ENCODE measurements at regions not wholly inside any gene's neighbourhood (a gene's known extent, or its start where the extent isn't known, plus 50 kb on each side); places are given as distances from the start of the nearest gene placed in this dataset.

DNA sequence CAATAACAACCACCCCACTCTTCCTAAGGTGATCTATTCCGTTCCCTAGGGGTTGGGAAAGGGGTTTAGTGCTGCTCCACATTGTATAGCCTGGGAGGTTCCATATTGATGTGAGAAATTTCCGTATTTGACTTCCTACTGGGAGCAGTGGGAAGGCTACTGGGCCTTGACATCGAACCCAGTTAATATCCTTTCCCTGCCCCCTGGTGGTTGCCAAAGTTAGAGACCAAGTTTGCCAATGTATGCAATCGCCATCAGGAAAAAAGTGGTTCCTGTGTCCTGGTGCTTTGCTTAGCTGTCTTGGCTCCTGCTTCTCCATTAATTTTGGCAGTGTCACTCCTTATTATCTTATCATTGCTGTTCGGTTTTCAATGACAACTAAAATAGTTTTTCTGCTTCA, 914.9 kb downstream of the KCNJ2 start:
- dilution Hi-C loops (cut with MboI; ENCODE audit: extremely low pct_ligation_motif_present, low sequenced_read_pairs) = no loop called here
- DNase-seq (ENCODE audit: low read depth, low spot score) = no peak
- no peaks in the 10 kb centered on the region for H3K9me1 ChIP-seq (ENCODE audit: control insufficient read depth, extremely low read depth, insufficient read depth, low read length)
- no peak overlapping the region for H3K4me3 ChIP-seq (ENCODE audit: control insufficient read depth in 2 of 3, extremely low read depth in 1 of 3, insufficient read depth in 2 of 3, low read depth in 1 of 3, low read length in 3 of 3)
- no peaks in the 10 kb centered on the region for H3K36me3 ChIP-seq (ENCODE audit: control insufficient read depth in 2 of 2, extremely low read depth in 1 of 2, insufficient read depth in 2 of 2, low read length in 2 of 2)
- H2AFZ ChIP-seq (ENCODE audit: control insufficient read depth, low read length) = no peak overlapping the region
- H3K9ac ChIP-seq (ENCODE audit: control insufficient read depth, extremely low read depth, insufficient read depth, low read length) = no peak overlapping the region
- H3K27me3 ChIP-seq (ENCODE audit: control insufficient read depth, extremely low read depth, insufficient read depth, low read length) = no peaks in the 10 kb centered on the region
- H3K4me2 ChIP-seq (ENCODE audit: control insufficient read depth, extremely low read depth, insufficient read depth, low read depth, low read length) = no peak overlapping the region
- no peak overlapping the region for H3K27ac ChIP-seq (ENCODE audit: control insufficient read depth, insufficient read depth, low read length)
- H3K9me3 ChIP-seq (ENCODE audit: control insufficient read depth, low read depth, low read length) = no peaks in the 10 kb centered on the region
- FAIRE-seq = peak; percentile 5
- H3K4me1 ChIP-seq (ENCODE audit: control insufficient read depth, extremely low read depth, insufficient read depth, low read length) = peaks cover 4% of the 10 kb centered on the region
- no peak for TF ChIP-seq EZH2 (IDR thresholded peaks at IDR 0.05; ENCODE audit: low read length)
- TF ChIP-seq, protein P1, sequence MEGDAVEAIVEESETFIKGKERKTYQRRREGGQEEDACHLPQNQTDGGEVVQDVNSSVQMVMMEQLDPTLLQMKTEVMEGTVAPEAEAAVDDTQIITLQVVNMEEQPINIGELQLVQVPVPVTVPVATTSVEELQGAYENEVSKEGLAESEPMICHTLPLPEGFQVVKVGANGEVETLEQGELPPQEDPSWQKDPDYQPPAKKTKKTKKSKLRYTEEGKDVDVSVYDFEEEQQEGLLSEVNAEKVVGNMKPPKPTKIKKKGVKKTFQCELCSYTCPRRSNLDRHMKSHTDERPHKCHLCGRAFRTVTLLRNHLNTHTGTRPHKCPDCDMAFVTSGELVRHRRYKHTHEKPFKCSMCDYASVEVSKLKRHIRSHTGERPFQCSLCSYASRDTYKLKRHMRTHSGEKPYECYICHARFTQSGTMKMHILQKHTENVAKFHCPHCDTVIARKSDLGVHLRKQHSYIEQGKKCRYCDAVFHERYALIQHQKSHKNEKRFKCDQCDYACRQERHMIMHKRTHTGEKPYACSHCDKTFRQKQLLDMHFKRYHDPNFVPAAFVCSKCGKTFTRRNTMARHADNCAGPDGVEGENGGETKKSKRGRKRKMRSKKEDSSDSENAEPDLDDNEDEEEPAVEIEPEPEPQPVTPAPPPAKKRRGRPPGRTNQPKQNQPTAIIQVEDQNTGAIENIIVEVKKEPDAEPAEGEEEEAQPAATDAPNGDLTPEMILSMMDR (optimal IDR thresholded peaks at IDR 0.05 in 1 of 3, IDR thresholded peaks at IDR 0.05 in 1 of 3, conservative IDR thresholded peaks at IDR 0.05 in 1 of 3; ENCODE audit: extremely low read depth in 1 of 3, insufficient read depth in 2 of 3, low read length in 3 of 3) = peak; percentile 41 to 80 (median 69)
- no peaks in the 10 kb centered on the region for H4K20me1 ChIP-seq (ENCODE audit: control insufficient read depth, extremely low read depth, insufficient read depth, low read length)
- no peaks in the 10 kb centered on the region for H3K79me2 ChIP-seq (ENCODE audit: control insufficient read depth, insufficient read depth, low read length)

DNA sequence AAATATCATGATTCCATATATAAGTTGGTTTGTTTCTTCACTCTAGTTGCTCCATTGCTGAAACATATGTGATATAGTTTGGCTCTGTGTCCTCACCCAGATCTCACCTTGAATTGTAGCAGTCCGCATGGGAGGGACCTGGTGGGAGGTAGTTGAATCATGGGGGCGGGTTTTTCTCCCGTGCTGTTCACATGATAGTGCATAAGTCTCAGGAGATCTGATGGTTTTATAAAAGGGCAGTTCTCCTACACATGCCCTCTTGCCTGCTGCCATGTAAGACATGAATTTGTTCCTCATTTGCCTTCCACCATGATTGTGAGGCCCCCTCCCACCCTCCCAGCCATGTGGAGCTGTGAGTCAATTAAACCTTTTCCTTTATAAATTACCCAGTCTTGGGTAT, 915.5 kb downstream of the KCNJ2 start:
- no peak for DNase-seq (ENCODE audit: low read depth, low spot score)
- Histone ChIP-seq H3K9me3 (ENCODE audit: control insufficient read depth, low read depth, low read length) (no peaks in the 10 kb centered on the region), H2AFZ (ENCODE audit: control insufficient read depth, low read length) (no peak overlapping the region), H3K79me2 (ENCODE audit: control insufficient read depth, insufficient read depth, low read length) (no peaks in the 10 kb centered on the region), H3K9me1 (ENCODE audit: control insufficient read depth, extremely low read depth, insufficient read depth, low read length) (no peaks in the 10 kb centered on the region), H3K9ac (ENCODE audit: control insufficient read depth, extremely low read depth, insufficient read depth, low read length) (no peak overlapping the region), H3K27me3 (ENCODE audit: control insufficient read depth, extremely low read depth, insufficient read depth, low read length) (no peaks in the 10 kb centered on the region), H3K36me3 (ENCODE audit: control insufficient read depth in 2 of 2, extremely low read depth in 1 of 2, insufficient read depth in 2 of 2, low read length in 2 of 2) (no peaks in the 10 kb centered on the region), H3K27ac (ENCODE audit: control insufficient read depth, insufficient read depth, low read length) (no peak overlapping the region), H4K20me1 (ENCODE audit: control insufficient read depth, extremely low read depth, insufficient read depth, low read length) (no peaks in the 10 kb centered on the region), H3K4me2 (ENCODE audit: control insufficient read depth, extremely low read depth, insufficient read depth, low read depth, low read length) (no peak overlapping the region), H3K4me3 (ENCODE audit: control insufficient read depth in 2 of 3, extremely low read depth in 1 of 3, insufficient read depth in 2 of 3, low read depth in 1 of 3, low read length in 3 of 3) (no peak overlapping the region), H3K4me1 (ENCODE audit: control insufficient read depth, extremely low read depth, insufficient read depth, low read length) (peaks cover 4% of the 10 kb centered on the region)
- no peak for TF ChIP-seq EZH2 (IDR thresholded peaks at IDR 0.05; ENCODE audit: low read length)
- TF ChIP-seq, protein P1 (optimal IDR thresholded peaks at IDR 0.05 in 1 of 3, IDR thresholded peaks at IDR 0.05 in 1 of 3, conservative IDR thresholded peaks at IDR 0.05 in 1 of 3; ENCODE audit: extremely low read depth in 1 of 3, insufficient read depth in 2 of 3, low read length in 3 of 3) = no peak
- FAIRE-seq = no peak
- dilution Hi-C loops (cut with MboI; ENCODE audit: extremely low pct_ligation_motif_present, low sequenced_read_pairs) = no loop called here

Measured in keratinocyte (primary cell).